Panc1 (cell line): ENCODE measurements at regions not wholly inside any gene's neighbourhood (a gene's known extent, or its start where the extent isn't known, plus 50 kb on each side); places are given as distances from the start of the nearest gene placed in this dataset.

Source experiments
- ATAC-seq: fragments of 200-7000 bp; cut with Tn5 transposase; 2 replicates; pipeline ENCODE4 v1.9.1; 2020; ENCODE audit warnings: mild to moderate bottlenecking, moderate library complexity
- BruUV-seq: library from RNA; stranded (reverse); fragments of 400-500 nt; replicated peaks from 2 replicates; lab custom pipeline; 2021; lab: Mats Ljungman, UMichigan
- CTCF ChIA-PET: fragments of 300-600 bp; sonication (Branson Sonifier 250); formaldehyde crosslinking; loops from one replicate; lab custom pipeline; 2022; ENCODE audit warnings: antibody characterized with exemption; lab: Charles Lee
- POLR2A ChIA-PET: fragments of 300-600 bp; sonication (Branson Sonifier 250); formaldehyde crosslinking; loops from one replicate; lab custom pipeline; 2022; ENCODE audit warnings: antibody characterized with exemption; lab: Charles Lee
- DNase-seq: peaks from one replicate; pipeline ENCODE4 v3.0.0-alpha.2; 2010; ENCODE audit warnings: low read depth, low spot score
- H3K27ac ChIP-seq: 2 replicates; pipeline ENCODE4 v1.5.1; 2011; ENCODE audit warnings: mild to moderate bottlenecking, low read length, inconsistent platforms
- H3K27me3 ChIP-seq: fragments of 200-500 bp; sonication (Bioruptor generic); 2 replicates; pipeline ENCODE4 v1.6.0; 2014; ENCODE audit warnings: low read length, inconsistent platforms; ENCODE audit not compliant: control insufficient read depth, insufficient read depth
- H3K36me3 ChIP-seq: fragments of 200-500 bp; sonication (Bioruptor generic); 2 replicates; pipeline ENCODE4 v1.5.1; 2014; ENCODE audit warnings: inconsistent platforms, mild to moderate bottlenecking, low read length, moderate library complexity; ENCODE audit not compliant: control insufficient read depth, insufficient read depth
- H3K4me1 ChIP-seq: 2 replicates; pipeline ENCODE4 v1.5.1; 2011; ENCODE audit warnings: inconsistent platforms, mild to moderate bottlenecking, low read length, moderate library complexity; ENCODE audit not compliant: control insufficient read depth, insufficient read depth
- H3K4me3 ChIP-seq, 2 experiments: 2 replicates each; pipeline ENCODE4 v1.5.1; 2011 to 2012; ENCODE audit warnings: low read depth in 2 of 2, low read length in 2 of 2, mild to moderate bottlenecking in 2 of 2, inconsistent platforms in 1 of 2, moderate library complexity in 1 of 2
- H3K9me3 ChIP-seq: fragments of 200-500 bp; sonication (Bioruptor generic); 2 replicates; pipeline ENCODE4 v1.5.1; 2014; ENCODE audit warnings: low read depth, mild to moderate bottlenecking, inconsistent platforms, low read length, moderate library complexity; ENCODE audit not compliant: control insufficient read depth, insufficient read depth
- POLR2AphosphoS5 ChIP-seq: IDR thresholded peaks from 2 replicates; pipeline ENCODE4 v1.6.1; 2012; ENCODE audit warnings: mild to moderate bottlenecking, low read depth, low read length, moderate library complexity
- SIN3A ChIP-seq: IDR thresholded peaks from 2 replicates; pipeline ENCODE4 v1.6.1; 2012; ENCODE audit warnings: low read depth, mild to moderate bottlenecking, low read length, moderate library complexity, borderline replicate concordance; ENCODE audit not compliant: insufficient read depth
- TCF7L2 ChIP-seq: IDR thresholded peaks from 2 replicates; pipeline ENCODE4 v1.6.1; 2011; ENCODE audit warnings: mild to moderate bottlenecking, low read depth, low read length, inconsistent platforms
- in situ Hi-C: cut with HindIII; loops from 2 replicates; pipeline ENCODE4 v1.10.0; 2016; ENCODE audit warnings: low sequenced_read_pairs, low pct_unique_long_range_greater_than_20kb
- intact Hi-C: fragments of 100-400 bp; cut with micrococcal nuclease; formaldehyde crosslinking; loops from one replicate; pipeline ENCODE4 v1.10.0; 2022; ENCODE audit not compliant: unreplicated experiment
- TF ChIP-seq, protein P1 (sequence below): fragments of 450-650 bp; IDR thresholded peaks from 2 replicates; pipeline ENCODE4 v1.5.1; 2017; ENCODE audit warnings: mild to moderate bottlenecking
- TF ChIP-seq, protein P2 (sequence below), 2 experiments: IDR thresholded peaks; 2 replicates each; pipeline ENCODE4 v1.6.1; 2011 to 2012; ENCODE audit warnings: low read depth in 2 of 2, control low read depth in 1 of 2, low read length in 1 of 2, mild to moderate bottlenecking in 1 of 2, moderate library complexity in 1 of 2; ENCODE audit not compliant: insufficient read depth in 1 of 2

DNA sequence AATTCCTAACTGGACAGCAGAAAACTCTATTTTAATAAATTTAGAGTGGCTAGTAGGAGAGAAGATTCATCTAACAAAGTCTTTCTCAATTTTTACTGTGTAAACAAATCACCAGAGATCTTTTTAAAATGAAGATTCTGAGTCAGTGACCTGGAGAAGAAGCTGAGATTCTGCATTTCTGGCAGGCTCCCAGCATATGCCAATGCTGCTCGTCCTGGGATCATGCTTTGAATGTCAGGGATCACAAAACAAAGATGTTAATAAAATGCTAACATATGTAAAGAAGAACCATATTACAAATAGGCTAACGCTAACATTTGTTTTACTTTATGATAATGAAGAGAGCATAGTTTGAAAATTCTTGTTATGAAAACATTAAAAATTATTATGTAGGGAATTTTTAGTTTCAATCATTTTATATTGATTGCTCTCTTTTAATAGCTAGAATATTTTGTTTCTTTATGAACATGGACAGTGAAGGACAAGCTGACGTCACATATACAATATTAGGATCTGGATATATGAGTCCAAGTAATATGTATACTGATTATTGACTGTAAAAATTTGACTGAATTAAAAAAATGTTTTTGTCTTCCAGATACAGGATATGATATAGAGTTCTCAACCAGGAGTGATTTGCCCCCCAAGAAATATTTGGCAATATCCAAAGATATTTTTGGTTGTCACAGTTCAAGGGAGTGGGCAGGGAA, 160.8 kb upstream of the GPR149 start:
- in situ Hi-C loops (no loop called here), intact Hi-C loops (no loop called here)
- H3K36me3 ChIP-seq, result no peaks in the 10 kb centered on the region
- TF ChIP-seq SIN3A (no peak), POLR2AphosphoS5 (no peak), TCF7L2 (no peak)
- TF ChIP-seq, protein P1, sequence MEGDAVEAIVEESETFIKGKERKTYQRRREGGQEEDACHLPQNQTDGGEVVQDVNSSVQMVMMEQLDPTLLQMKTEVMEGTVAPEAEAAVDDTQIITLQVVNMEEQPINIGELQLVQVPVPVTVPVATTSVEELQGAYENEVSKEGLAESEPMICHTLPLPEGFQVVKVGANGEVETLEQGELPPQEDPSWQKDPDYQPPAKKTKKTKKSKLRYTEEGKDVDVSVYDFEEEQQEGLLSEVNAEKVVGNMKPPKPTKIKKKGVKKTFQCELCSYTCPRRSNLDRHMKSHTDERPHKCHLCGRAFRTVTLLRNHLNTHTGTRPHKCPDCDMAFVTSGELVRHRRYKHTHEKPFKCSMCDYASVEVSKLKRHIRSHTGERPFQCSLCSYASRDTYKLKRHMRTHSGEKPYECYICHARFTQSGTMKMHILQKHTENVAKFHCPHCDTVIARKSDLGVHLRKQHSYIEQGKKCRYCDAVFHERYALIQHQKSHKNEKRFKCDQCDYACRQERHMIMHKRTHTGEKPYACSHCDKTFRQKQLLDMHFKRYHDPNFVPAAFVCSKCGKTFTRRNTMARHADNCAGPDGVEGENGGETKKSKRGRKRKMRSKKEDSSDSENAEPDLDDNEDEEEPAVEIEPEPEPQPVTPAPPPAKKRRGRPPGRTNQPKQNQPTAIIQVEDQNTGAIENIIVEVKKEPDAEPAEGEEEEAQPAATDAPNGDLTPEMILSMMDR, result no peak
- TF ChIP-seq, protein P2, sequence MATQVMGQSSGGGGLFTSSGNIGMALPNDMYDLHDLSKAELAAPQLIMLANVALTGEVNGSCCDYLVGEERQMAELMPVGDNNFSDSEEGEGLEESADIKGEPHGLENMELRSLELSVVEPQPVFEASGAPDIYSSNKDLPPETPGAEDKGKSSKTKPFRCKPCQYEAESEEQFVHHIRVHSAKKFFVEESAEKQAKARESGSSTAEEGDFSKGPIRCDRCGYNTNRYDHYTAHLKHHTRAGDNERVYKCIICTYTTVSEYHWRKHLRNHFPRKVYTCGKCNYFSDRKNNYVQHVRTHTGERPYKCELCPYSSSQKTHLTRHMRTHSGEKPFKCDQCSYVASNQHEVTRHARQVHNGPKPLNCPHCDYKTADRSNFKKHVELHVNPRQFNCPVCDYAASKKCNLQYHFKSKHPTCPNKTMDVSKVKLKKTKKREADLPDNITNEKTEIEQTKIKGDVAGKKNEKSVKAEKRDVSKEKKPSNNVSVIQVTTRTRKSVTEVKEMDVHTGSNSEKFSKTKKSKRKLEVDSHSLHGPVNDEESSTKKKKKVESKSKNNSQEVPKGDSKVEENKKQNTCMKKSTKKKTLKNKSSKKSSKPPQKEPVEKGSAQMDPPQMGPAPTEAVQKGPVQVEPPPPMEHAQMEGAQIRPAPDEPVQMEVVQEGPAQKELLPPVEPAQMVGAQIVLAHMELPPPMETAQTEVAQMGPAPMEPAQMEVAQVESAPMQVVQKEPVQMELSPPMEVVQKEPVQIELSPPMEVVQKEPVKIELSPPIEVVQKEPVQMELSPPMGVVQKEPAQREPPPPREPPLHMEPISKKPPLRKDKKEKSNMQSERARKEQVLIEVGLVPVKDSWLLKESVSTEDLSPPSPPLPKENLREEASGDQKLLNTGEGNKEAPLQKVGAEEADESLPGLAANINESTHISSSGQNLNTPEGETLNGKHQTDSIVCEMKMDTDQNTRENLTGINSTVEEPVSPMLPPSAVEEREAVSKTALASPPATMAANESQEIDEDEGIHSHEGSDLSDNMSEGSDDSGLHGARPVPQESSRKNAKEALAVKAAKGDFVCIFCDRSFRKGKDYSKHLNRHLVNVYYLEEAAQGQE (IDR thresholded peaks at IDR 0.05; ENCODE audit: insufficient read depth in 1 of 2, low read depth in 2 of 2, low read length in 1 of 2), result no peak
- ATAC-seq (no peak), DNase-seq (no peak)
- ChIA-PET POLR2A (no interaction called here), CTCF (interaction anchor here (0.6 kb wide), 1 partner anchor 161 kb away, joined by 4 read pairs; no protein-coding TSS in a partner anchor)
- H3K27ac ChIP-seq, result no peak overlapping the region
- no peak overlapping the region for H3K4me3 ChIP-seq
- no peaks in the 10 kb centered on the region for H3K9me3 ChIP-seq
- no peaks in the 10 kb centered on the region for H3K27me3 ChIP-seq
- no TSS peak for BruUV-seq
- no peaks in the 10 kb centered on the region for H3K4me1 ChIP-seq

DNA sequence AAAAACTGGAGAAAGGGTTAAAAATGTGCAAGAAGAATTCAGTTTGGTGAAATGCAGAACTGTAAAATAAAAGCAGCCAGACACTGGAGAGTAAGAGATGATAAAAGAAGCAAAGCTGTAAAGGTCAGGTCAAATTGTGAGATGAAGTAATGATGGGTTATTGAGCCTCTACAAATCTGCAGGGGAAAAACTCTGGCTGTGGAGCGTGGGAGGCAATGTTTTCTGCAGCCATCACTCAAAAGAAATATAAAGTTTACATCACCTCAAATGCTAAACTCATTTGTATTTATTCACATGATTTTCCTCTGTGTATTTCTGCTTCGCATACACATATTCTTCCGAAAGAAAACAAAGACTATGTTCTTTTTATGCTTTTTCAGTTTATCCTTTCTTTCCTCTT, 158.8 kb upstream of the GPR149 start:
- POLR2A ChIA-PET, result interaction anchor here (0.6 kb wide), 1 partner anchor 719 kb away, joined by 3 read pairs; no protein-coding TSS in a partner anchor
- Histone ChIP-seq H3K27ac (no peak overlapping the region), H3K4me1 (no peaks in the 10 kb centered on the region), H3K27me3 (no peaks in the 10 kb centered on the region), H3K9me3 (no peaks in the 10 kb centered on the region), H3K36me3 (no peaks in the 10 kb centered on the region), H3K4me3 (no peak overlapping the region)
- ATAC-seq (no peak), DNase-seq (no peak)
- in situ Hi-C loops, result no loop called here
- BruUV-seq, result no TSS peak
- TF ChIP-seq, protein P1, result no peak
- TF ChIP-seq, protein P2 (IDR thresholded peaks at IDR 0.05; ENCODE audit: insufficient read depth in 1 of 2, low read depth in 2 of 2, low read length in 1 of 2), result no peak
- CTCF ChIA-PET, result no interaction called here
- intact Hi-C loops, result no loop called here
